ENCODE measurements at regions not wholly inside any gene's neighbourhood (a gene's known extent, or its start where the extent isn't known, plus 50 kb on each side); places are given as distances from the start of the nearest gene placed in this dataset.

DNA sequence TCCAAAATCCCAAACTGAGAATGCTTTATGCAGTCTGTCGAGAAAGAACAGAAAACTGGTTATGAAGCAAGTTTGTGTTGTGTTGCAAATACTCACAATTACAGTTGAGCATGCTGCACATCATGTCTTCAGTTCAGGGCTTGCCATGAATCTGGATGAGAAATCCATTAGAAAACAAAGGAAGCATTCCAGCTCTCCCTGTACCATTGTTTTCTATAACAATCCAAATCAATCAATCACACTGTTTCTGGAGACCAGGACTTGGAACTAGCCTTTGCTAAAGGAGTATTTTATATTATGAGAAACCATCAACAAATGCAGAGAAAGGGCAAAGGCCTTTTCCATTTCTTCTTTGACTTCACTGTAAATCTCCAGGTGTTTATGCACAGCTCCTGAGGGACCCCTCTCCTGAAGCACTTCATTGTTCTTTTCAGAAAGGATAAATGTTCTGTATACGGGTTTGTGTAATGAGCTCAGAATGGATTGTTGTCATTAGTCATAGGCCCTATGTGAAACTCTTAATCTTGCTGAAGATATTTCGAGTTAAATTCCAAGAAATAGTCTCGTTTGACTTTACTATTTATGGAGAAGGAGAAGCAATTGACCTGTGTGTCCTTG is 364.7 kb upstream of the POM121L12 start:
- TF ChIP-seq, protein P1, sequence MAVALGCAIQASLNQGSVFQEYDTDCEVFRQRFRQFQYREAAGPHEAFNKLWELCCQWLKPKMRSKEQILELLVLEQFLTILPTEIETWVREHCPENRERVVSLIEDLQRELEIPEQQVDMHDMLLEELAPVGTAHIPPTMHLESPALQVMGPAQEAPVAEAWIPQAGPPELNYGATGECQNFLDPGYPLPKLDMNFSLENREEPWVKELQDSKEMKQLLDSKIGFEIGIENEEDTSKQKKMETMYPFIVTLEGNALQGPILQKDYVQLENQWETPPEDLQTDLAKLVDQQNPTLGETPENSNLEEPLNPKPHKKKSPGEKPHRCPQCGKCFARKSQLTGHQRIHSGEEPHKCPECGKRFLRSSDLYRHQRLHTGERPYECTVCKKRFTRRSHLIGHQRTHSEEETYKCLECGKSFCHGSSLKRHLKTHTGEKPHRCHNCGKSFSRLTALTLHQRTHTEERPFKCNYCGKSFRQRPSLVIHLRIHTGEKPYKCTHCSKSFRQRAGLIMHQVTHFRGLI (tag by site-specific recombination; IDR thresholded peaks at IDR 0.05), result no peak
- TF ChIP-seq, protein P2, sequence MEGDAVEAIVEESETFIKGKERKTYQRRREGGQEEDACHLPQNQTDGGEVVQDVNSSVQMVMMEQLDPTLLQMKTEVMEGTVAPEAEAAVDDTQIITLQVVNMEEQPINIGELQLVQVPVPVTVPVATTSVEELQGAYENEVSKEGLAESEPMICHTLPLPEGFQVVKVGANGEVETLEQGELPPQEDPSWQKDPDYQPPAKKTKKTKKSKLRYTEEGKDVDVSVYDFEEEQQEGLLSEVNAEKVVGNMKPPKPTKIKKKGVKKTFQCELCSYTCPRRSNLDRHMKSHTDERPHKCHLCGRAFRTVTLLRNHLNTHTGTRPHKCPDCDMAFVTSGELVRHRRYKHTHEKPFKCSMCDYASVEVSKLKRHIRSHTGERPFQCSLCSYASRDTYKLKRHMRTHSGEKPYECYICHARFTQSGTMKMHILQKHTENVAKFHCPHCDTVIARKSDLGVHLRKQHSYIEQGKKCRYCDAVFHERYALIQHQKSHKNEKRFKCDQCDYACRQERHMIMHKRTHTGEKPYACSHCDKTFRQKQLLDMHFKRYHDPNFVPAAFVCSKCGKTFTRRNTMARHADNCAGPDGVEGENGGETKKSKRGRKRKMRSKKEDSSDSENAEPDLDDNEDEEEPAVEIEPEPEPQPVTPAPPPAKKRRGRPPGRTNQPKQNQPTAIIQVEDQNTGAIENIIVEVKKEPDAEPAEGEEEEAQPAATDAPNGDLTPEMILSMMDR (tag by site-specific recombination; IDR thresholded peaks at IDR 0.05), result no peak
- TF ChIP-seq SALL2 (tag by site-specific recombination; IDR thresholded peaks at IDR 0.05; ENCODE audit: borderline replicate concordance), result no peak
- no peak for TF ChIP-seq ZNF16 (tag by site-specific recombination; IDR thresholded peaks at IDR 0.05; ENCODE audit: low read depth)
- TF ChIP-seq ZBTB7A (tag by site-specific recombination; IDR thresholded peaks at IDR 0.05; ENCODE audit: low read depth), result no peak
- TF ChIP-seq ZNF121 (tag by site-specific recombination; IDR thresholded peaks at IDR 0.05), result no peak
- no peak for TF ChIP-seq ZNF426 (tag by site-specific recombination; IDR thresholded peaks at IDR 0.05)
- no peak for TF ChIP-seq SETDB1 (IDR thresholded peaks at IDR 0.05; ENCODE audit: insufficient read length, low read length)
- TF ChIP-seq ZNF391 (tag by site-specific recombination; IDR thresholded peaks at IDR 0.05; ENCODE audit: borderline replicate concordance, low read depth), result no peak
- no peak for TF ChIP-seq ZNF266 (tag by site-specific recombination; IDR thresholded peaks at IDR 0.05; ENCODE audit: low read depth)

All from HEK293 (cell line).